Fibroblast of skin of scalp (primary cell): ENCODE measurements at regions not wholly inside any gene's neighbourhood (a gene's known extent, or its start where the extent isn't known, plus 50 kb on each side); places are given as distances from the start of the nearest gene placed in this dataset.

Source experiments
- DNase-seq: peaks from one replicate; pipeline ENCODE4 v3.0.0-alpha.2; 2013

GRCh38 chr10:1854271-1854670 lies 116.9 kb upstream of the ADARB2 start:
- no peak for DNase-seq

DNA sequence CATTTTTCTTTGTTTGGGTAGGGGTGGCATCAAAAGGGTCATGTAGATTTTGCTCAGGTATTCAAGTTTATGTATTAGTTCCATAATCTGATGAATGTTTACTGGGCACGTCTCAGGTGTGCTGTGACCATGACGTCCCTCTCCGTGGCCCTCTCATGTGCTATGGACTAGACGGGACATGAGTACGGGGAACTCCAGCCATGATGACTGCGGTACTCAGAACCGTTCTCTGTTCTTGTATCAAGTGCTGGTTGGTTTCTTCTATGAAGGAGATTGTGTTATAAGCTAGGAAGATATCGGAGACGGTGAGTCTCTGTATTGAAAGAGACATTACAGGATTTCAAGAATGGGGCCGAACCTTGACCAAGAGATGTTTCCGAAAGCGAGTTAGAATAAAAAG lies 116.5 kb upstream of the ADARB2 start:
- DNase-seq, result no peak

- no peak for DNase-seq
Observed at GRCh38 chr10:1852841-1853240, 115.5 kb upstream of the ADARB2 start.

GRCh38 chr10:1851762-1852161 lies 114.4 kb upstream of the ADARB2 start:
- DNase-seq, result no peak

GRCh38 chr10:1850971-1851527 lies 113.7 kb upstream of the ADARB2 start:
- no peak for DNase-seq

GRCh38 chr10:1847361-1847760 lies 110.0 kb upstream of the ADARB2 start:
- no peak for DNase-seq

GRCh38 chr10:1846032-1846431 lies 108.7 kb upstream of the ADARB2 start:
- no peak for DNase-seq

- no peak for DNase-seq
Observed at GRCh38 chr10:1841759-1842158, 104.4 kb upstream of the ADARB2 start.

DNA sequence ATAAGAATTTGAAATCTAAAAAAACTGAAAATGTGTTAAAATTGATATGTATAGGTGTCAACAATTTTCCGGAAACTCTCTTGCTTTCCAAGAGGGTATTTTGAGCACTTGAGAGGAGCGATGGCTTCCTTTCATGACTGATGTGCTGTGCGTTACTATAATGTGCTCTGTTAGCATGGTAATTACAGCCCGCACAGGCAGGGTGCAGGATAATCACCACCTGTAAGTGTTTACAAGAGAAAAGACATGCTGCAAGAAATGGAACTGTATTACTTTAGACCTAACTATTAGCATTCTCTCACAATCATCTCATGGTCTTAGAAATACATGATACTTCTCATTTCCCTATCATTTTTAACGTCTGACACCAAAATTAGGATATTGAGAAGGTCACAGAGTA lies 92.4 kb upstream of the ADARB2 start:
- no peak for DNase-seq

- no peak for DNase-seq
Observed at GRCh38 chr10:1824928-1825327, 87.6 kb upstream of the ADARB2 start.

DNA sequence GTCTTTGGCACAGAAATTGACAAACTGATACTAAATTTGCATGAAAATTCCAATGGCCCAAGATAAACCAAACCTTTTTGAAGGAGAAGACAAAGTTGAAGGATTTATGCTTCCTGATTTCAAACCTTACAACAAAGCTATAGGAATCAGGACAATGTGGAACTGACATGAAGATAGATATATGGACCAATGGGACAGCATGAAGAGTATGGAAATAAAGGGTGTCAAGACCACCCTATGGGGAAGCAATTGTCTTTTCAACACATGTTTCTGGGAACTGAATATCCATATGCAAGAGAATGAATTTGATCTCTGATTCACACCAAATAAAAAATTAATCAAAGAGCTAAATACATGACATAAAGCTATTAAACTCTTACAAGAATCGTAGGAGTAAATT lies 77.2 kb upstream of the ADARB2 start:
- DNase-seq, result no peak

- no peak for DNase-seq
Observed at GRCh38 chr10:1809139-1809741, 71.9 kb upstream of the ADARB2 start.

DNA sequence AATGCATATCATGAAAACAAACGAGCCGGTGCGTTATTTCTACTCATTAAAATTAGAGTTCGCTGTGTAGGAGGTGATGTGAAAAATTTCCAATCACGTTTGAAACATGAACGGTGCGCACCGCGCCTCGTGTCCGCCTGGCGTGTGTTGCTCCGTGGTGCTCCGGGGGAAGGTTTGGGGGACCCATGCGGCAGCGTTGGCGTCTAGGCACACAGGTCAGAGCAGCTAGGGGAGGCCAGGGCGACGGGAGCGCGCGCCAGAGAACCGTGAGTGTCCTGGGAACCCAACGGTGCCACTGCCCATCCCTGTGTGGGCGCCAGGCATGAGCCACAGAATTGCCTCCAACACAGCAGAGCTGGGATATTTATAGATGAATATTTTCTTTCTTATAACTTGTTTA lies 70.6 kb upstream of the ADARB2 start:
- no peak for DNase-seq

DNA sequence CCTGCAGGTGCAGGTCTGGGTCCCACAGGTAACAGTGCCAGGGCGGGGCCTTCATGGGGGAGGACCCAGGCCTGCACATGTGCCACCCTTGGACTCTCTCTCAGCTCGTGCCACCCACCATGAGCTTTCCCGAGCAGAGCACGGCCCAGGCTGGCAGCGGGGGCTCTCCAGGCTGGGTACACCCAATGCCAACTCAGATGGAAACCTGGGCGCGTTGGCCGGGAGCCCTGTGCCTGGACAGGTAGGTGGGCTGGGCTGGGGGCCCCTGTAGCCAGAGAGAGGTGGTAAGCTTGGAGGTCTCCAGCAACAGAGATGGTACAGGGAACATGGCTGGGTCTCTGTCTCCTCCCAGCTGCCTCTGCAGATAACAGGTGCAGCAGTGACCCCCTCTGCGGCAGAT lies 69.9 kb upstream of the ADARB2 start:
- no peak for DNase-seq

DNA sequence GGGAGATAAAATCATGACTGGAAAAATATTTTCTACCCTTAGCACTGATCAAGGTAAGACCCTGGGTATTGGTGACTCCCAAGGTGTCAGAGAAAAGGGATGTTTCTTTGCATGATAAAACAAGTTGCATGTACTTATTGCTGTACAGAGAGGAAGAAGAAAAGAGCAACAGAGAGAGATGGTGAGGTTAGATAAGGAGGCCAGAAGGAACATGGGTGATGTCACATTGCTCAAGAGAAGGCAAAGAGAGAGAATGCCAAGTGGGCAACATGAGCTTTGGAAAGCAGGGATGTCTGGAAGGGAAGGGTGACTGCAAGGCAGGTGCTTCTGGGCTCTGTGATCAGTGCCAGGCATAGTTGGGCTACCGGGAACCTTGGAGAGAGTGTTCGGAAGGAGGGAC lies 65.1 kb upstream of the ADARB2 start:
- DNase-seq, result no peak

DNA sequence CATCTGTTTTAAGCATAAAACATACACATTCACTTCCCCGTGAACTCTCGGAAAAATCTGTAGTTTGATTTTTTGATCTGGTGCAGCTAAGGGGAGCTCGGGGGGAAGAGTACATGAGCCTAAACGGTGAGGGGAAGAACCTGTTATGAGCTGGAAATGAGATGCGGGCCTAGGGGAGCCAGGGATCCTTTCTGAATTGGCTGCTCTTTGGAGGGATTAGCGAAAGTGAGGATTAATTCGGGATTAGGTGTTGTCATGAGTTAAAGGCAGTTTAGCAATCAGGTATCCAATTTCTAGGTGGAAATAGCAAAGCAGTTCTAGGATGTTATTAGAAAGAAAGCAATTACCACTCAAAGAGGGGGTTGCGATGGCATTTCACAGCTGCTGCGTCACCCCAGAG lies 51.1 kb upstream of the ADARB2 start:
- DNase-seq, result no peak
